Activated T-helper 2 cell treated with anti-CD3 and anti-CD28 coated beads, Interferon-gamma antibody, Interleukin-2, Interleukin-4, amounts not matched to agents 10 μg/mL and 5 μg/mL and 100 μg/mL, durations not matched to agents 14 hours and 24 hours and 36 hours (primary cell): ENCODE measurements at regions not wholly inside any gene's neighbourhood (a gene's known extent, or its start where the extent isn't known, plus 50 kb on each side); places are given as distances from the start of the nearest gene placed in this dataset.

Experiments
- DNase-seq: peaks from one replicate; pipeline ENCODE4 v3.0.0; 2021; ENCODE audit warnings: low spot score
- H3K27ac Mint-ChIP-seq: one replicate; pipeline ENCODE4 v1.8.0; 2021; ENCODE audit warnings: mixed read lengths
- H3K27me3 Mint-ChIP-seq: one replicate; pipeline ENCODE4 v1.8.0; 2021; ENCODE audit warnings: low read depth, mixed read lengths
- H3K36me3 Mint-ChIP-seq: one replicate; pipeline ENCODE4 v1.8.0; 2021; ENCODE audit warnings: low read depth, mixed read lengths
- H3K4me1 Mint-ChIP-seq: one replicate; pipeline ENCODE4 v1.8.0; 2021; ENCODE audit warnings: low read depth, mixed read lengths
- H3K4me3 Mint-ChIP-seq: one replicate; pipeline ENCODE4 v1.8.0; 2021; ENCODE audit warnings: low read depth, mild to moderate bottlenecking, moderate library complexity, mixed read lengths
- H3K9me3 Mint-ChIP-seq: one replicate; pipeline ENCODE4 v1.8.0; 2021; ENCODE audit warnings: mixed read lengths
- intact Hi-C: fragments of 100-400 bp; cut with micrococcal nuclease; formaldehyde crosslinking; loops from one replicate; pipeline ENCODE4 v1.15.1; 2023

GRCh38 chr11:119512369-119512768 is 89.4 kb upstream of the THY1 start:
- DNase-seq = no peak
- Mint-ChIP-seq H3K4me3 (no peak overlapping the region), H3K27ac (no peak overlapping the region), H3K9me3 (no peaks in the 10 kb centered on the region), H3K27me3 (peaks cover 6% of the 10 kb centered on the region), H3K4me1 (peaks cover 16% of the 10 kb centered on the region), H3K36me3 (no peaks in the 10 kb centered on the region)
- intact Hi-C loops = no loop called here

- no peak for DNase-seq
- Mint-ChIP-seq H3K4me3 (no peak overlapping the region), H3K4me1 (peaks cover 16% of the 10 kb centered on the region), H3K27me3 (peaks cover 6% of the 10 kb centered on the region), H3K9me3 (no peaks in the 10 kb centered on the region), H3K27ac (no peak overlapping the region), H3K36me3 (no peaks in the 10 kb centered on the region)
- intact Hi-C loops = no loop called here
Observed at GRCh38 chr11:119511614-119512306, 88.8 kb upstream of the THY1 start.

- DNase-seq = peak; percentile 11
- H3K27me3 Mint-ChIP-seq = peaks cover 5% of the 10 kb centered on the region
- H3K4me1 Mint-ChIP-seq = peaks cover 16% of the 10 kb centered on the region
- no peaks in the 10 kb centered on the region for H3K36me3 Mint-ChIP-seq
- H3K9me3 Mint-ChIP-seq = no peaks in the 10 kb centered on the region
- intact Hi-C loops = no loop called here
- peak overlapping the region; percentile 77 for H3K27ac Mint-ChIP-seq
- H3K4me3 Mint-ChIP-seq = no peak overlapping the region
Observed at GRCh38 chr11:119509969-119510401, 87.0 kb upstream of the THY1 start.

- Mint-ChIP-seq H3K36me3 (no peaks in the 10 kb centered on the region), H3K27me3 (peaks cover 5% of the 10 kb centered on the region), H3K4me1 (peaks cover 16% of the 10 kb centered on the region), H3K4me3 (no peak overlapping the region), H3K27ac (peak overlapping the region; percentile 77), H3K9me3 (no peaks in the 10 kb centered on the region)
- intact Hi-C loops = no loop called here
- DNase-seq = no peak
Observed at GRCh38 chr11:119509282-119509841, 86.4 kb upstream of the THY1 start.

- no peak overlapping the region for H3K27ac Mint-ChIP-seq
- H3K36me3 Mint-ChIP-seq = no peaks in the 10 kb centered on the region
- peaks cover 16% of the 10 kb centered on the region for H3K4me1 Mint-ChIP-seq
- no peak overlapping the region for H3K4me3 Mint-ChIP-seq
- no peak for DNase-seq
- intact Hi-C loops = no loop called here
- no peaks in the 10 kb centered on the region for H3K9me3 Mint-ChIP-seq
- no peaks in the 10 kb centered on the region for H3K27me3 Mint-ChIP-seq
Observed at GRCh38 chr11:119506436-119506835, 83.5 kb upstream of the THY1 start.

- no peaks in the 10 kb centered on the region for H3K9me3 Mint-ChIP-seq
- no peak overlapping the region for H3K27ac Mint-ChIP-seq
- H3K4me3 Mint-ChIP-seq = no peak overlapping the region
- peaks cover 16% of the 10 kb centered on the region for H3K4me1 Mint-ChIP-seq
- DNase-seq = no peak
- intact Hi-C loops = no loop called here
- no peaks in the 10 kb centered on the region for H3K27me3 Mint-ChIP-seq
- H3K36me3 Mint-ChIP-seq = no peaks in the 10 kb centered on the region
Observed at GRCh38 chr11:119505861-119506260, 82.9 kb upstream of the THY1 start.

GRCh38 chr11:119505071-119505470 is 82.1 kb upstream of the THY1 start:
- no peaks in the 10 kb centered on the region for H3K36me3 Mint-ChIP-seq
- DNase-seq = no peak
- no peak overlapping the region for H3K4me3 Mint-ChIP-seq
- H3K27ac Mint-ChIP-seq = no peak overlapping the region
- intact Hi-C loops = no loop called here
- H3K9me3 Mint-ChIP-seq = no peaks in the 10 kb centered on the region
- peaks cover 11% of the 10 kb centered on the region for H3K4me1 Mint-ChIP-seq
- H3K27me3 Mint-ChIP-seq = peaks cover 3% of the 10 kb centered on the region

GRCh38 chr11:119504371-119504770 is 81.4 kb upstream of the THY1 start:
- intact Hi-C loops = no loop called here
- Mint-ChIP-seq H3K4me3 (no peak overlapping the region), H3K36me3 (no peaks in the 10 kb centered on the region), H3K27me3 (peaks cover 3% of the 10 kb centered on the region), H3K27ac (no peak overlapping the region), H3K9me3 (no peaks in the 10 kb centered on the region), H3K4me1 (peaks cover 4% of the 10 kb centered on the region)
- no peak for DNase-seq

GRCh38 chr11:119501777-119502405 is 78.9 kb upstream of the THY1 start:
- no peak for DNase-seq
- intact Hi-C loops = no loop called here
- no peaks in the 10 kb centered on the region for H3K9me3 Mint-ChIP-seq
- no peak overlapping the region for H3K27ac Mint-ChIP-seq
- H3K27me3 Mint-ChIP-seq = peaks cover 6% of the 10 kb centered on the region
- H3K36me3 Mint-ChIP-seq = no peaks in the 10 kb centered on the region
- no peak overlapping the region for H3K4me3 Mint-ChIP-seq
- H3K4me1 Mint-ChIP-seq = no peaks in the 10 kb centered on the region

- H3K27ac Mint-ChIP-seq = no peak overlapping the region
- intact Hi-C loops = no loop called here
- no peaks in the 10 kb centered on the region for H3K36me3 Mint-ChIP-seq
- H3K9me3 Mint-ChIP-seq = no peaks in the 10 kb centered on the region
- no peak overlapping the region for H3K4me3 Mint-ChIP-seq
- no peak for DNase-seq
- no peaks in the 10 kb centered on the region for H3K4me1 Mint-ChIP-seq
- peaks cover 6% of the 10 kb centered on the region for H3K27me3 Mint-ChIP-seq
Observed at GRCh38 chr11:119497717-119498116, 74.7 kb upstream of the THY1 start.

- no peak overlapping the region for H3K27ac Mint-ChIP-seq
- H3K4me1 Mint-ChIP-seq = no peaks in the 10 kb centered on the region
- no peaks in the 10 kb centered on the region for H3K36me3 Mint-ChIP-seq
- H3K4me3 Mint-ChIP-seq = no peak overlapping the region
- intact Hi-C loops = no loop called here
- DNase-seq = no peak
- H3K9me3 Mint-ChIP-seq = no peaks in the 10 kb centered on the region
- peaks cover 6% of the 10 kb centered on the region for H3K27me3 Mint-ChIP-seq
Observed at GRCh38 chr11:119496997-119497396, 74.0 kb upstream of the THY1 start.

- Mint-ChIP-seq H3K4me1 (no peaks in the 10 kb centered on the region), H3K4me3 (no peak overlapping the region), H3K27me3 (peaks cover 6% of the 10 kb centered on the region), H3K9me3 (no peaks in the 10 kb centered on the region), H3K36me3 (no peaks in the 10 kb centered on the region), H3K27ac (no peak overlapping the region)
- DNase-seq = no peak
- intact Hi-C loops = no loop called here
Observed at GRCh38 chr11:119496469-119496868, 73.5 kb upstream of the THY1 start.

GRCh38 chr11:119493712-119494111 is 70.7 kb upstream of the THY1 start:
- H3K36me3 Mint-ChIP-seq = no peaks in the 10 kb centered on the region
- intact Hi-C loops = no loop called here
- no peaks in the 10 kb centered on the region for H3K9me3 Mint-ChIP-seq
- no peak for DNase-seq
- H3K4me1 Mint-ChIP-seq = no peaks in the 10 kb centered on the region
- H3K27me3 Mint-ChIP-seq = peaks cover 3% of the 10 kb centered on the region
- no peak overlapping the region for H3K27ac Mint-ChIP-seq
- H3K4me3 Mint-ChIP-seq = no peak overlapping the region
